GM21423 (cell line): ENCODE measurements at regions not wholly inside any gene's neighbourhood (a gene's known extent, or its start where the extent isn't known, plus 50 kb on each side); places are given as distances from the start of the nearest gene placed in this dataset.
"Not testable (repeated sequence)": the region's sequence is repeated elsewhere in the genome, so short reads cannot be mapped to it uniquely, and the experiment has no call there.

ENCODE experiments used
- ATAC-seq: cut with Tn5 transposase; IDR thresholded peaks from one replicate; pipeline ENCODE4 v1.9.1; 2021; ENCODE audit warnings: mild to moderate bottlenecking, moderate library complexity; ENCODE audit not compliant: unreplicated experiment

GRCh38 chr9:90459321-90459720 lies 183.3 kb downstream of the DIRAS2 start:
- ATAC-seq: no peak

GRCh38 chr9:90460220-90460619 lies 182.4 kb downstream of the DIRAS2 start:
- no peak for ATAC-seq

- no peak for ATAC-seq
These were observed 177.6 kb downstream of the DIRAS2 start for GRCh38 chr9:90464978-90465377.

- no peak for ATAC-seq
These were observed 176.2 kb downstream of the DIRAS2 start for GRCh38 chr9:90466441-90466840.

- no peak for ATAC-seq
These were observed 173.2 kb downstream of the DIRAS2 start for GRCh38 chr9:90469435-90469834.

GRCh38 chr9:90469865-90470387 lies 172.7 kb downstream of the DIRAS2 start:
- no peak for ATAC-seq

GRCh38 chr9:90476058-90476457 lies 166.6 kb downstream of the DIRAS2 start:
- ATAC-seq: no peak

GRCh38 chr9:90477535-90477934 lies 165.1 kb downstream of the DIRAS2 start:
- no peak for ATAC-seq

- no peak for ATAC-seq
These were observed 163.8 kb downstream of the DIRAS2 start for GRCh38 chr9:90478821-90479220.

GRCh38 chr9:90485028-90485427 lies 157.6 kb downstream of the DIRAS2 start:
- ATAC-seq: no peak

GRCh38 chr9:90489066-90489465 lies 153.6 kb downstream of the DIRAS2 start:
- ATAC-seq: no peak

GRCh38 chr9:90499761-90500160 lies 142.9 kb downstream of the DIRAS2 start:
- no peak for ATAC-seq

GRCh38 chr9:90502134-90502533 lies 140.5 kb downstream of the DIRAS2 start:
- no peak for ATAC-seq

- ATAC-seq: no peak
These were observed 138.1 kb downstream of the DIRAS2 start for GRCh38 chr9:90504486-90504885.

GRCh38 chr9:90505695-90506094 lies 136.9 kb downstream of the DIRAS2 start:
- ATAC-seq: no peak

GRCh38 chr9:90506402-90506801 lies 136.2 kb downstream of the DIRAS2 start:
- not testable (repeated sequence) for ATAC-seq

- no peak for ATAC-seq
These were observed 135.0 kb downstream of the DIRAS2 start for GRCh38 chr9:90507621-90508020.

- ATAC-seq: no peak
These were observed 133.7 kb downstream of the DIRAS2 start for GRCh38 chr9:90508940-90509339.

GRCh38 chr9:90511711-90512110 lies 130.9 kb downstream of the DIRAS2 start:
- ATAC-seq: no peak

GRCh38 chr9:90514877-90515276 lies 127.7 kb downstream of the DIRAS2 start:
- no peak for ATAC-seq

GRCh38 chr9:90515510-90515909 lies 127.1 kb downstream of the DIRAS2 start:
- ATAC-seq: no peak

- no peak for ATAC-seq
These were observed 125.5 kb downstream of the DIRAS2 start for GRCh38 chr9:90517103-90517502.

- ATAC-seq: no peak
These were observed 120.6 kb downstream of the DIRAS2 start for GRCh38 chr9:90521811-90522570.
